Neural progenitor cell (in vitro differentiated cells): ENCODE measurements at regions not wholly inside any gene's neighbourhood (a gene's known extent, or its start where the extent isn't known, plus 50 kb on each side); places are given as distances from the start of the nearest gene placed in this dataset.

Experiments used
- CTCF ChIP-seq: fragments of 200-600 bp; sonication (generic); IDR thresholded peaks from 2 replicates; pipeline ENCODE4 v1.5.1; 2017; ENCODE audit warnings: antibody characterized with exemption, mild to moderate bottlenecking
- EZH2phosphoT487 ChIP-seq: fragments of 200-600 bp; sonication (generic); IDR thresholded peaks from 2 replicates; pipeline ENCODE4 v1.6.1; 2017; ENCODE audit warnings: antibody characterized with exemption

- no peak for TF ChIP-seq CTCF
- TF ChIP-seq EZH2phosphoT487: no peak
Observed at GRCh38 chr5:133828722-133829121, 139.7 kb downstream of the C5orf15 start.
